ENCODE measurements at regions not wholly inside any gene's neighbourhood (a gene's known extent, or its start where the extent isn't known, plus 50 kb on each side); places are given as distances from the start of the nearest gene placed in this dataset.

DNA sequence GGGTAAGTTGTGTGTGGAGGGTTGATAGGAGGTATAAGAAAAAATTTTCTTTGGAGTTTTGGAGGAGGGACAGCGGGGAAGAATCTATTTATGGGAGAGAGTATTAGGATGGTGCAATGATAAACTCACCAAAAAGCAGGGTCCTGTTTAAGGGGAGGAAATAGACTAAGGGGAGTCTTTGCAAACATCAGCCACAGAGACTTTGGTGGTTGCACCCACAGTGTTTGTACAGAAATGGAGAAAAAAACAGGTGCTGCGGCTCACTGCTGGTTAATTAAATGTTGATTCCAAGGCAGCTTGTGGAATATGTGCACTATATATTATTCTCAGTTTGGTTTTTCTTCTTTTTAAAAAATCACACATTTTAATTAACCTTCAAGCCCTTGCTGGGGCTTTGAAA lies 182.1 kb downstream of the NECTIN3 start:
- H3K36me3 ChIP-seq (replicated peaks in 1 of 2; ENCODE audit: insufficient read depth in 1 of 2, low read depth in 2 of 2) = no peaks in the 10 kb centered on the region
- H3K9me3 ChIP-seq = no peaks in the 10 kb centered on the region
- H3K27ac ChIP-seq = no peak overlapping the region
- intact Hi-C loops (cut with DNase I) = no loop called here
- H3K4me3 ChIP-seq = no peak overlapping the region
- TF ChIP-seq POLR2A (IDR thresholded peaks at IDR 0.05) = no peak
- TF ChIP-seq, protein P1, sequence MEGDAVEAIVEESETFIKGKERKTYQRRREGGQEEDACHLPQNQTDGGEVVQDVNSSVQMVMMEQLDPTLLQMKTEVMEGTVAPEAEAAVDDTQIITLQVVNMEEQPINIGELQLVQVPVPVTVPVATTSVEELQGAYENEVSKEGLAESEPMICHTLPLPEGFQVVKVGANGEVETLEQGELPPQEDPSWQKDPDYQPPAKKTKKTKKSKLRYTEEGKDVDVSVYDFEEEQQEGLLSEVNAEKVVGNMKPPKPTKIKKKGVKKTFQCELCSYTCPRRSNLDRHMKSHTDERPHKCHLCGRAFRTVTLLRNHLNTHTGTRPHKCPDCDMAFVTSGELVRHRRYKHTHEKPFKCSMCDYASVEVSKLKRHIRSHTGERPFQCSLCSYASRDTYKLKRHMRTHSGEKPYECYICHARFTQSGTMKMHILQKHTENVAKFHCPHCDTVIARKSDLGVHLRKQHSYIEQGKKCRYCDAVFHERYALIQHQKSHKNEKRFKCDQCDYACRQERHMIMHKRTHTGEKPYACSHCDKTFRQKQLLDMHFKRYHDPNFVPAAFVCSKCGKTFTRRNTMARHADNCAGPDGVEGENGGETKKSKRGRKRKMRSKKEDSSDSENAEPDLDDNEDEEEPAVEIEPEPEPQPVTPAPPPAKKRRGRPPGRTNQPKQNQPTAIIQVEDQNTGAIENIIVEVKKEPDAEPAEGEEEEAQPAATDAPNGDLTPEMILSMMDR (IDR thresholded peaks at IDR 0.05) = no peak
- no peaks in the 10 kb centered on the region for H3K4me1 ChIP-seq
- WGBS, 2 donors = 55 to 61% methylated on average over 2 of the region's 2 CpGs
- no peaks in the 10 kb centered on the region for H3K27me3 ChIP-seq
- DNase-seq (no peak), ATAC-seq (no peak)

DNA sequence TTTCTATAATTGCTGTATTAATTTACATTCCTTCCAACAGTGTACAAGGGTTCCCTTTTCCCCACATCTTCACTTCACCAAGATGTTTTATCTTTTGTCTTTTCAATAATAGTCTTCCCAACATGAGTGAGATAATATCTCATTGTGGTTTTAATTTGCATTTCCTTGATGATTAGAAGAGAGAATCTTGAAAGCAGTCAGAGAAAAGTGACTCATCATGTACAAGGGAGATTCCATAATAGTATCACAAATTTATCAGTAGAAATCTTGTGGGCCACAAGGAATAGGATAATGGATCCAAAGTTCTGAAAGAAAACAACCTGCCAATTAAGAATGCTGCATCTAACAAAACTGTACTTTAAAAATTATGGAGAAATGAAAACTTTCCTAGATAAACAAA lies 189.3 kb downstream of the NECTIN3 start:
- ATAC-seq = no peak
- intact Hi-C loops (cut with DNase I) = no loop called here

DNA sequence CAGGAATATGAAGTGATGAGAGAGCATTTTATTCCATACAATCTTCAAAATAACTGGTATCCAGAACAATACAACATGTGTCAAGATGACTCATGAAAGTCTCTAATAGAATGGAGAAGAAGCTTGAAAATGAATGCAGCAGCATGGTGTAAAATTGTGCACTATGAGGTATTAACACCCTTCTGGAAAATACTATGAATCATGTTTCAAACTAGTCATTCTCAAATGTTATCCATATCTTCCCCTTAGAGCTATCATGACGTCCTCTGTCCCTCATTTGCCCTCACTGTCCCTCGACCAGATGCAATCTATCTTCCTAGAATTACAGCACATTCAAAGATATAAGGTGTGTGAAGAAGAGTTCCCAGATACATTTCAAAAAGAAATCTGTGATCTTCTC lies 198.2 kb downstream of the NECTIN3 start:
- Histone ChIP-seq H3K4me3 (no peak overlapping the region), H3K36me3 (replicated peaks in 1 of 2; ENCODE audit: insufficient read depth in 1 of 2, low read depth in 2 of 2) (no peaks in the 10 kb centered on the region), H3K9me3 (no peaks in the 10 kb centered on the region), H3K27ac (no peak overlapping the region), H3K4me1 (no peaks in the 10 kb centered on the region), H3K27me3 (no peaks in the 10 kb centered on the region)
- TF ChIP-seq, protein P1 (IDR thresholded peaks at IDR 0.05) = no peak
- no peak for TF ChIP-seq POLR2A (IDR thresholded peaks at IDR 0.05)
- DNase-seq = no peak
- ATAC-seq = no peak
- intact Hi-C loops (cut with DNase I) = no loop called here
- 23 to 42% methylated on average over 2 of the region's 2 CpGs for WGBS, 2 donors

More for the DNA sequence above, 189.3 kb downstream of the NECTIN3 start:
- H3K4me1 ChIP-seq = no peaks in the 10 kb centered on the region
- TF ChIP-seq, protein P1 (IDR thresholded peaks at IDR 0.05) = no peak
- TF ChIP-seq POLR2A (IDR thresholded peaks at IDR 0.05) = no peak
- H3K9me3 ChIP-seq = no peaks in the 10 kb centered on the region
- no peaks in the 10 kb centered on the region for H3K27me3 ChIP-seq
- no peak for DNase-seq
- H3K27ac ChIP-seq = no peak overlapping the region
- no peaks in the 10 kb centered on the region for H3K36me3 ChIP-seq (replicated peaks in 1 of 2; ENCODE audit: insufficient read depth in 1 of 2, low read depth in 2 of 2)
- H3K4me3 ChIP-seq = no peak overlapping the region

DNA sequence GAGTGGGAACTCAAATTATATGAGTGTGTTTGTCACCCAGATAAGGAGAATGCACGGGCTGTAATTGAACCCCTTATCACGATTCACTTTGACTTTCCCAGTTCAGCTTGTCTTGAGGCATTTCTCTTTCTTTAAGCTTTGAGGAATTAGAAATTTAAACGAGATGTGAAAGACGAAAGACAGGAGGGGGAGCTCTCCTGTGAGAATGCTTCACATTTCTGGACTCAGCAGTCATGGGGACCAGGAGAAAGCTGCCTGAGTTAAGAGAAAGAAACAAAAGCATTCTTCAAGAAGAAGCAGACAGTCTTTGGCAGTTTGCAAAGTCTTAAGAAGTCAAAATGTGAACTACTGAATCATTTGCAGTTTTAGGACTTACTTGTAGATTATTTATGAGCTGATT lies 205.6 kb downstream of the NECTIN3 start:
- 10 to 12% methylated on average over 4 of the region's 4 CpGs for WGBS, 2 donors
- no peaks in the 10 kb centered on the region for H3K9me3 ChIP-seq
- no peak overlapping the region for H3K27ac ChIP-seq

DNA sequence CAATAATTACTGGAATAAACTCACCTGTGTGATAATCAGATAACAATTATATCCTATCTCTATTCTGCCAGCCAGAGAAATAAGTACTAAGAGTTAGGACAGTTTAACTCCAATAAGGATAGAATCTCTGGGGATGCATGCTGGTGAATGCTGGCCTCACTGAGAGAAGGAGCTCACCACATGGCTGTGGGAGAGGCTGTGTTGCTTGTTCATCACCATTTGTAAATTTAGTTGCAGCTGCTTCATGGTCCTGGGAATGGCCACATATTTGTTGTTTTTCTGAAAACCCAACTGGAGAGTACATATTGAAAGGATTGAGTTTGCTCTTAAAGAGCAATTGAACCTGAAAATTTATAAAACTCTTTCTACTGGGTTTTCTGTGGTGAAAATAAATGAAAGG lies 207.3 kb downstream of the NECTIN3 start:
- H3K4me1 ChIP-seq = no peaks in the 10 kb centered on the region
- intact Hi-C loops (cut with DNase I) = no loop called here

More for the DNA sequence above, 205.6 kb downstream of the NECTIN3 start:
- Histone ChIP-seq H3K27me3 (no peaks in the 10 kb centered on the region), H3K36me3 (replicated peaks in 1 of 2; ENCODE audit: insufficient read depth in 1 of 2, low read depth in 2 of 2) (no peaks in the 10 kb centered on the region), H3K4me1 (no peaks in the 10 kb centered on the region), H3K4me3 (no peak overlapping the region)
- intact Hi-C loops (cut with DNase I) = no loop called here
- ATAC-seq (no peak), DNase-seq (no peak)
- TF ChIP-seq, protein P1 (IDR thresholded peaks at IDR 0.05) = no peak

More for the DNA sequence above, 207.3 kb downstream of the NECTIN3 start:
- no peaks in the 10 kb centered on the region for H3K9me3 ChIP-seq
- no peaks in the 10 kb centered on the region for H3K36me3 ChIP-seq (replicated peaks in 1 of 2; ENCODE audit: insufficient read depth in 1 of 2, low read depth in 2 of 2)
- ATAC-seq (no peak), DNase-seq (no peak)
- H3K4me3 ChIP-seq = no peak overlapping the region
- no peaks in the 10 kb centered on the region for H3K27me3 ChIP-seq
- TF ChIP-seq, protein P1 (IDR thresholded peaks at IDR 0.05) = no peak
- TF ChIP-seq POLR2A (IDR thresholded peaks at IDR 0.05) = no peak
- H3K27ac ChIP-seq = no peak overlapping the region

All from body of pancreas (tissue), 4 donors.